ENCODE measurements at regions not wholly inside any gene's neighbourhood (a gene's known extent, or its start where the extent isn't known, plus 50 kb on each side); places are given as distances from the start of the nearest gene placed in this dataset.

GRCh38 chr6:67875877-67876383 lies 759.2 kb upstream of the ADGRB3 start:
- ATAC-seq (no peak), DNase-seq (ENCODE audit: low read depth, low spot score) (no peak), FAIRE-seq (no peak)
- TF ChIP-seq KDM1A (IDR thresholded peaks at IDR 0.05; ENCODE audit: borderline replicate concordance) (no peak), NFIC (IDR thresholded peaks at IDR 0.05; ENCODE audit: low read depth, low read length) (no peak)
- Histone ChIP-seq H3K27ac (ENCODE audit: control insufficient read depth, insufficient read depth) (no peak overlapping the region), H2AFZ (ENCODE audit: control insufficient read depth, low read depth, low read length) (no peak overlapping the region), H3K9ac (ENCODE audit: control insufficient read depth, insufficient read depth, low read length) (no peak overlapping the region), H3K27me3 (replicated peaks in 1 of 2; ENCODE audit: control insufficient read depth in 2 of 2, insufficient read depth in 2 of 2, low read length in 1 of 2) (no peaks in the 10 kb centered on the region), H3K4me3 (no peak overlapping the region), H3K79me2 (ENCODE audit: control insufficient read depth, insufficient read depth, low read length) (no peaks in the 10 kb centered on the region), H3K4me1 (ENCODE audit: control insufficient read depth, insufficient read depth, low read length) (no peaks in the 10 kb centered on the region), H4K20me1 (ENCODE audit: control insufficient read depth, insufficient read depth) (no peaks in the 10 kb centered on the region), H3K4me2 (ENCODE audit: control insufficient read depth, insufficient read depth) (no peak overlapping the region), H3K9me3 (replicated peaks; ENCODE audit: control insufficient read depth, insufficient read depth, low read length) (no peaks in the 10 kb centered on the region), H3K36me3 (ENCODE audit: control insufficient read depth in 2 of 2, insufficient read depth in 2 of 2, low read length in 1 of 2) (no peaks in the 10 kb centered on the region)
- no TSS peak for BruUV-seq (replicated peaks)
- intact Hi-C loops (cut with micrococcal nuclease; ENCODE audit: unreplicated experiment) (no loop called here), in situ Hi-C loops (cut with MboI) (no loop called here)
- RAD21 ChIA-PET (ENCODE audit: unreplicated experiment), result no interaction called here
- SMC1A ChIA-PET (ENCODE audit: uncharacterized antibody, unreplicated experiment), result no interaction called here
- CTCF ChIA-PET, result no interaction called here
- POLR2A ChIA-PET, result no interaction called here

GRCh38 chr6:67870321-67870720 lies 764.8 kb upstream of the ADGRB3 start:
- no peak for DNase-seq (ENCODE audit: low read depth, low spot score)
- Histone ChIP-seq H3K27me3 (replicated peaks in 1 of 2; ENCODE audit: control insufficient read depth in 2 of 2, insufficient read depth in 2 of 2, low read length in 1 of 2) (no peaks in the 10 kb centered on the region), H3K9me3 (replicated peaks; ENCODE audit: control insufficient read depth, insufficient read depth, low read length) (no peaks in the 10 kb centered on the region), H2AFZ (ENCODE audit: control insufficient read depth, low read depth, low read length) (no peak overlapping the region), H3K79me2 (ENCODE audit: control insufficient read depth, insufficient read depth, low read length) (no peaks in the 10 kb centered on the region), H3K4me2 (ENCODE audit: control insufficient read depth, insufficient read depth) (no peak overlapping the region), H3K27ac (ENCODE audit: control insufficient read depth, insufficient read depth) (no peak overlapping the region), H3K9ac (ENCODE audit: control insufficient read depth, insufficient read depth, low read length) (no peak overlapping the region), H4K20me1 (ENCODE audit: control insufficient read depth, insufficient read depth) (no peaks in the 10 kb centered on the region), H3K36me3 (ENCODE audit: control insufficient read depth in 2 of 2, insufficient read depth in 2 of 2, low read length in 1 of 2) (no peaks in the 10 kb centered on the region), H3K4me3 (no peak overlapping the region), H3K4me1 (ENCODE audit: control insufficient read depth, insufficient read depth, low read length) (no peaks in the 10 kb centered on the region)
- no peak for ATAC-seq
- BruUV-seq (replicated peaks), result no TSS peak
- CTCF ChIA-PET, result no interaction called here
- in situ Hi-C loops (cut with MboI), result no loop called here
- POLR2A ChIA-PET, result no interaction called here
- no peak for FAIRE-seq
- RAD21 ChIA-PET (ENCODE audit: unreplicated experiment), result no interaction called here
- intact Hi-C loops (cut with micrococcal nuclease; ENCODE audit: unreplicated experiment), result no loop called here
- SMC1A ChIA-PET (ENCODE audit: uncharacterized antibody, unreplicated experiment), result no interaction called here
- no peak for TF ChIP-seq NRF1 (conservative IDR thresholded peaks at IDR 0.05; ENCODE audit: low read depth, low read length)
- no peak for TF ChIP-seq SMARCA5 (IDR thresholded peaks at IDR 0.05)
- TF ChIP-seq PRDM15 (CRISPR knock-in tag; IDR thresholded peaks at IDR 0.05), result no peak
- TF ChIP-seq BCL3 (IDR thresholded peaks at IDR 0.05; ENCODE audit: borderline replicate concordance, insufficient read depth, low read depth, low read length, poor library complexity, severe bottlenecking), result no peak
- no peak for TF ChIP-seq IKZF1 (conservative IDR thresholded peaks at IDR 0.05)
- no peak for TF ChIP-seq ASH2L (IDR thresholded peaks at IDR 0.05; ENCODE audit: borderline replicate concordance, low read depth)
- TF ChIP-seq ATF7 (IDR thresholded peaks at IDR 0.05; ENCODE audit: low read depth), result no peak
- TF ChIP-seq NFYB (IDR thresholded peaks at IDR 0.05; ENCODE audit: insufficient read depth, low read depth, low read length), result no peak
- TF ChIP-seq SP1 (IDR thresholded peaks at IDR 0.05; ENCODE audit: low read depth, low read length), result no peak
- no peak for TF ChIP-seq ZBTB33 (IDR thresholded peaks at IDR 0.05)
